SHP77 (cell line): ENCODE measurements at regions not wholly inside any gene's neighbourhood (a gene's known extent, or its start where the extent isn't known, plus 50 kb on each side); places are given as distances from the start of the nearest gene placed in this dataset.
"Not testable (repeated sequence)": the region's sequence is repeated elsewhere in the genome, so short reads cannot be mapped to it uniquely, and the experiment has no call there.

Experiments used
- DNase-seq, 2 experiments: peaks; one replicate each; lab custom pipeline; 2025; lab: John Stamatoyannopoulos, UW

- DNase-seq: no peak
Observed at GRCh38 chr20:61096463-61096862, 155.6 kb upstream of the CDH4 start.

- DNase-seq: no peak
Observed at GRCh38 chr20:61099806-61100205, 152.3 kb upstream of the CDH4 start.

GRCh38 chr20:61100489-61100888 is 151.6 kb upstream of the CDH4 start:
- no peak for DNase-seq

- not testable (repeated sequence) for DNase-seq
Observed at GRCh38 chr20:61101321-61101720, 150.7 kb upstream of the CDH4 start.

- no peak for DNase-seq
Observed at GRCh38 chr20:61104232-61104631, 147.8 kb upstream of the CDH4 start.

- no peak for DNase-seq
Observed at GRCh38 chr20:61105395-61105794, 146.7 kb upstream of the CDH4 start.

GRCh38 chr20:61106438-61106837 is 145.6 kb upstream of the CDH4 start:
- no peak for DNase-seq

- DNase-seq: no peak
Observed at GRCh38 chr20:61109221-61109805, 142.7 kb upstream of the CDH4 start.

- DNase-seq: no peak
Observed at GRCh38 chr20:61112515-61112914, 139.5 kb upstream of the CDH4 start.

GRCh38 chr20:61113731-61114130 is 138.3 kb upstream of the CDH4 start:
- no peak for DNase-seq

- no peak for DNase-seq
Observed at GRCh38 chr20:61114493-61115175, 137.4 kb upstream of the CDH4 start.

GRCh38 chr20:61115364-61116065 is 136.5 kb upstream of the CDH4 start:
- peak; percentile 14 to 39 for DNase-seq

- DNase-seq: no peak
Observed at GRCh38 chr20:61117725-61118124, 134.3 kb upstream of the CDH4 start.

- DNase-seq: no peak
Observed at GRCh38 chr20:61118429-61119224, 133.4 kb upstream of the CDH4 start.

GRCh38 chr20:61119273-61119672 is 132.8 kb upstream of the CDH4 start:
- no peak for DNase-seq

GRCh38 chr20:61119794-61120410 is 132.2 kb upstream of the CDH4 start:
- DNase-seq: no peak

- DNase-seq: peak; percentile 32 to 53
Observed at GRCh38 chr20:61120595-61121515, 131.2 kb upstream of the CDH4 start.

GRCh38 chr20:61121661-61122060 is 130.4 kb upstream of the CDH4 start:
- DNase-seq: no peak

- no peak for DNase-seq
Observed at GRCh38 chr20:61123286-61123685, 128.8 kb upstream of the CDH4 start.

- DNase-seq: no peak
Observed at GRCh38 chr20:61123751-61124368, 128.2 kb upstream of the CDH4 start.

GRCh38 chr20:61125076-61125475 is 127.0 kb upstream of the CDH4 start:
- DNase-seq: no peak
